K562 (cell line): ENCODE measurements at regions not wholly inside any gene's neighbourhood (a gene's known extent, or its start where the extent isn't known, plus 50 kb on each side); places are given as distances from the start of the nearest gene placed in this dataset.

ENCODE experiments used
- ATAC-seq: fragments of 200-7000 bp; cut with Tn5 transposase; 3 replicates; pipeline ENCODE4 v1.9.1; 2020; ENCODE audit warnings: moderate library complexity
- BruUV-seq: library from RNA; stranded (reverse); fragments of 400-500 nt; replicated peaks from 2 replicates; lab custom pipeline; 2021; lab: Mats Ljungman, UMichigan
- CTCF ChIA-PET: fragments of 300-600 bp; formaldehyde crosslinking; extraction: SDS; loops from one replicate; lab custom pipeline; 2021; ENCODE audit warnings: low intra/inter-chr PET ratio; lab: Yijun Ruan, JAX
- POLR2A ChIA-PET: fragments of 300-600, 350-650 bp; sonication (Branson Sonifier 250); formaldehyde crosslinking; extraction: SDS; loops from one replicate; lab custom pipeline; 2021; ENCODE audit warnings: antibody characterized with exemption, inconsistent platforms; lab: Yijun Ruan, JAX
- DNase-seq, 4 experiments: peaks; one replicate each; pipeline versions ENCODE4 v3.0.0 to v3.0.0-alpha.2; 2011 to 2018; ENCODE audit warnings: low spot score in 3 of 4, mixed read lengths in 3 of 4; ENCODE audit errors: extremely low read depth in 1 of 4
- FAIRE-seq: peaks from 2 replicates; lab custom pipeline; 2011; peaks lifted over from hg19 to GRCh38; lab: Jason Lieb, UNC
- H2AFZ ChIP-seq: 2 replicates; pipeline ENCODE4 v1.6.0; 2011; ENCODE audit warnings: low read depth, low read length, control low read depth, inconsistent platforms
- H3K27ac ChIP-seq: fragments of 200-600 bp; 3 replicates; pipeline ENCODE4 v1.8.0; 2011; ENCODE audit warnings: low read depth, mild to moderate bottlenecking, control low read depth, inconsistent platforms, low read length, moderate library complexity, mixed read lengths; ENCODE audit errors: extremely low read depth
- H3K27me3 ChIP-seq, 2 experiments: fragments of 300-600 bp in 1 of 2; 2 replicates in 1 of 2; 3 replicates in 1 of 2; pipeline versions ENCODE4 v1.6.0 to v1.8.0; 2011; ENCODE audit warnings: inconsistent platforms in 2 of 2, low read length in 2 of 2, mild to moderate bottlenecking in 1 of 2, mixed read lengths in 1 of 2, moderate library complexity in 1 of 2; ENCODE audit not compliant: control insufficient read depth in 2 of 2, insufficient read depth in 2 of 2
- H3K36me3 ChIP-seq: fragments of 300-600 bp; 3 replicates; pipeline ENCODE4 v1.8.0; 2011; ENCODE audit warnings: mild to moderate bottlenecking, low read length, inconsistent platforms; ENCODE audit not compliant: control insufficient read depth, insufficient read depth
- H3K4me1 ChIP-seq, 2 experiments: fragments of 200-600 bp in 1 of 2; replicated peaks in 1 of 2; 2 replicates in 1 of 2; 3 replicates in 1 of 2; pipeline versions ENCODE4 v1.5.1 to v1.8.0; 2011; ENCODE audit warnings: inconsistent platforms in 2 of 2, low read length in 2 of 2, mild to moderate bottlenecking in 1 of 2, mixed read lengths in 1 of 2, moderate library complexity in 1 of 2; ENCODE audit not compliant: control insufficient read depth in 2 of 2, insufficient read depth in 2 of 2
- H3K4me2 ChIP-seq: 2 replicates; pipeline ENCODE4 v1.6.1; 2011; ENCODE audit warnings: low read length, control low read depth, inconsistent platforms, mixed read lengths; ENCODE audit not compliant: insufficient read depth
- H3K4me3 ChIP-seq: fragments of 200-600 bp; sonication (generic), shearing (Covaris generic); 2 replicates; pipeline ENCODE4 v1.5.1; 2016; ENCODE audit warnings: control low read depth, inconsistent platforms
- H3K79me2 ChIP-seq: fragments of 200-600 bp; 3 replicates; pipeline ENCODE4 v1.8.0; 2011; ENCODE audit warnings: low read length, inconsistent platforms; ENCODE audit not compliant: control insufficient read depth, insufficient read depth
- H3K9ac ChIP-seq, 2 experiments: 2 replicates each; pipeline versions ENCODE4 v1.6.0 to v1.6.1; 2011; ENCODE audit warnings: low read depth in 2 of 2, low read length in 2 of 2, control low read depth in 1 of 2, inconsistent platforms in 1 of 2, mild to moderate bottlenecking in 1 of 2, mixed read lengths in 1 of 2; ENCODE audit not compliant: insufficient read depth in 1 of 2
- H3K9me1 ChIP-seq: one replicate; pipeline ENCODE4 v1.6.0; 2011; ENCODE audit warnings: inconsistent platforms, mild to moderate bottlenecking, low read length, moderate library complexity; ENCODE audit not compliant: control insufficient read depth, insufficient read depth
- H3K9me3 ChIP-seq: replicated peaks from 2 replicates; pipeline ENCODE4 v1.5.1; 2011; ENCODE audit warnings: low read depth, low read length, inconsistent platforms; ENCODE audit not compliant: control insufficient read depth, insufficient read depth
- H4K20me1 ChIP-seq: replicated peaks from 2 replicates; pipeline ENCODE4 v1.6.1; 2011; ENCODE audit warnings: low read length, inconsistent platforms, mixed read lengths; ENCODE audit not compliant: control insufficient read depth, insufficient read depth
- CAMTA2 ChIP-seq: fragments of 250-450 bp; sonication (Bioruptor Pico); conservative IDR thresholded peaks from 2 replicates; pipeline ENCODE4 v1.5.1; 2022
- CBX1 ChIP-seq: sonication (generic); IDR thresholded peaks from 2 replicates; pipeline ENCODE4 v1.6.1; 2016; ENCODE audit warnings: antibody characterized with exemption, low read depth, mild to moderate bottlenecking
- MGA ChIP-seq: fragments of 450-650 bp; IDR thresholded peaks from 2 replicates; pipeline ENCODE4 v1.6.1; 2016; ENCODE audit warnings: mild to moderate bottlenecking, moderate library complexity
- RFX5 ChIP-seq: IDR thresholded peaks from 2 replicates; pipeline ENCODE4 v1.6.1; 2011; ENCODE audit warnings: low read depth, mild to moderate bottlenecking, improper control_type of control experiment, low read length
- SMARCA4 ChIP-seq: fragments of 450-650 bp; IDR thresholded peaks from 2 replicates; pipeline ENCODE4 v1.6.1; 2016
- WGBS: fragments of 100-300 bp; shearing (Covaris generic); methylation state at CpG from one replicate; pipeline ENCODE4 v1.1.6; 2016; ENCODE audit warnings: low coverage, mixed read lengths; ENCODE audit not compliant: insufficient coverage; ENCODE audit errors: missing lambda C conversion rate; 5-methylcytosine and 5-hydroxymethylcytosine counted together
- in situ Hi-C: fragments of 300-500 bp; cut with MboI; formaldehyde crosslinking; loops from 4 replicates; pipeline ENCODE4 v1.15.0; 2018; ENCODE audit warnings: inconsistent platforms, mixed read lengths
- intact Hi-C: fragments of 100-400 bp; cut with micrococcal nuclease; formaldehyde crosslinking; loops from 2 replicates; pipeline ENCODE4 v1.14.2; 2022

GRCh38 chr16:63922560-63922959 lies 1199.3 kb downstream of the CDH11 start:
- intact Hi-C loops, result no loop called here
- H3K4me3 ChIP-seq, result no peak overlapping the region
- ChIA-PET CTCF (no interaction called here), POLR2A (no interaction called here)
- H3K9me3 ChIP-seq, result no peaks in the 10 kb centered on the region
- FAIRE-seq, result no peak
- TF ChIP-seq CBX1 (no peak), RFX5 (no peak)
- H3K79me2 ChIP-seq, result no peaks in the 10 kb centered on the region
- H3K27me3 ChIP-seq, result no peaks in the 10 kb centered on the region
- ATAC-seq, result no peak
- H3K9ac ChIP-seq, result no peak overlapping the region
- no peak overlapping the region for H2AFZ ChIP-seq
- no TSS peak for BruUV-seq
- in situ Hi-C loops, result no loop called here
- no peaks in the 10 kb centered on the region for H3K9me1 ChIP-seq
- no peak overlapping the region for H3K4me2 ChIP-seq
- H3K4me1 ChIP-seq, result no peaks in the 10 kb centered on the region
- no peaks in the 10 kb centered on the region for H3K36me3 ChIP-seq
- no peaks in the 10 kb centered on the region for H4K20me1 ChIP-seq
- no peak for DNase-seq
- no peak overlapping the region for H3K27ac ChIP-seq

GRCh38 chr16:63921737-63922295 lies 1200.0 kb downstream of the CDH11 start:
- intact Hi-C loops (no loop called here), in situ Hi-C loops (no loop called here)
- Histone ChIP-seq H3K79me2 (no peaks in the 10 kb centered on the region), H3K27me3 (no peaks in the 10 kb centered on the region), H3K36me3 (no peaks in the 10 kb centered on the region), H3K9me1 (no peaks in the 10 kb centered on the region), H2AFZ (no peak overlapping the region), H3K27ac (no peak overlapping the region), H3K9ac (no peak overlapping the region), H4K20me1 (no peaks in the 10 kb centered on the region), H3K4me1 (no peaks in the 10 kb centered on the region), H3K9me3 (no peaks in the 10 kb centered on the region), H3K4me3 (no peak overlapping the region), H3K4me2 (no peak overlapping the region)
- FAIRE-seq (no peak), ATAC-seq (no peak), DNase-seq (no peak)
- CTCF ChIA-PET, result no interaction called here
- WGBS, result 0% methylated on average over 3 of the region's 3 CpGs
- TF ChIP-seq MGA (no peak), SMARCA4 (no peak), CAMTA2 (no peak)
- no TSS peak for BruUV-seq
- POLR2A ChIA-PET, result no interaction called here
